GM13976 (cell line): ENCODE measurements at regions not wholly inside any gene's neighbourhood (a gene's known extent, or its start where the extent isn't known, plus 50 kb on each side); places are given as distances from the start of the nearest gene placed in this dataset.
"Not testable (repeated sequence)": the region's sequence is repeated elsewhere in the genome, so short reads cannot be mapped to it uniquely, and the experiment has no call there.

Experiments
- DNase-seq: peaks from one replicate; pipeline ENCODE4 v3.0.0; 2012; ENCODE audit warnings: low spot score
- in situ Hi-C: fragments of 300-500 bp; cut with MboI; formaldehyde crosslinking; loops from one replicate; pipeline ENCODE4 v1.12.0; 2022; ENCODE audit warnings: low sequenced_read_pairs, mixed read lengths, inconsistent platforms; ENCODE audit not compliant: unreplicated experiment

GRCh38 chr2:87572906-87573305 lies 175.0 kb upstream of the PLGLB2 start:
- in situ Hi-C loops, DNase-seq: not testable (repeated sequence)

DNA sequence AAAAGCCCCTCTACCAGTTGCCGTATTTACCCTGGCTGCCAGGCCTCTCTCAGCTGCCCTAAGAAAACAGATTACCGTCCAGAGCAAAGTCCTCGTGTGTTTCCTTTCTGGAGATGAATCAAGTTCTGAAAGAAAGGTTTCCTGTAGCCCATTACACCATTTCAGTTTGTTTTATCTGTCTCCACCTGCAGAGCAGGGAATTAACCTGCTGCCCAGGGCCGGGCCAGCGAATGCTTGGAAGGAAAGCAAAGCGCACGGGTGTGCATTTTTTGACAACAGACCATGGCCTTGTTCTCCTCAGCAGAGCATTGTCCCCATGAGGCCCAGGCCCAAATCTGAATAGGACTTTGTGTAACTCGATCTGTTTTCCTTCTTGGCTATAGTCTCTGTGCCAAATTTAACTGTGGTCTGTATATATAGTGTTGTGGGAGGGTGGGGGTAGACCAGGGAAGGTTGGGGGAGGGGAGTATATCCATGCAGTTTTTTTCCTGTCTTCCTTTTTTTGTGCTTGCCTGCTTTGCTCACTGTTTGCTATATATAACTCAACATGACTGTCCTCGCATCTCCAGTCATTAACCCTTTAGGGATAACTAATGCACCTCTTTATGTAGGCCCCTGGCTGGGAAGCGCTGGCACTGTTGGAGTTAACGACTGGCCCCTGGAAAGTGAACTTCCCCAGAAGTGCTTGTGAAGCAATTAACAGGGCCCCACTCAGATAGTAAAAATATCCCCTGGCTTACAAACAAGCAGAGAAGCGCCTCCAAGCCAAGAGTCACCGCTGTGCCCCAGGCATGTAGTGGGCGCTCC lies 174.3 kb upstream of the PLGLB2 start:
- DNase-seq, in situ Hi-C loops: not testable (repeated sequence)

- DNase-seq, in situ Hi-C loops: not testable (repeated sequence)
Measured at GRCh38 chr2:87574193-87575119, 173.4 kb upstream of the PLGLB2 start.

GRCh38 chr2:87575138-87575537 lies 172.7 kb upstream of the PLGLB2 start:
- DNase-seq, in situ Hi-C loops: not testable (repeated sequence)

DNA sequence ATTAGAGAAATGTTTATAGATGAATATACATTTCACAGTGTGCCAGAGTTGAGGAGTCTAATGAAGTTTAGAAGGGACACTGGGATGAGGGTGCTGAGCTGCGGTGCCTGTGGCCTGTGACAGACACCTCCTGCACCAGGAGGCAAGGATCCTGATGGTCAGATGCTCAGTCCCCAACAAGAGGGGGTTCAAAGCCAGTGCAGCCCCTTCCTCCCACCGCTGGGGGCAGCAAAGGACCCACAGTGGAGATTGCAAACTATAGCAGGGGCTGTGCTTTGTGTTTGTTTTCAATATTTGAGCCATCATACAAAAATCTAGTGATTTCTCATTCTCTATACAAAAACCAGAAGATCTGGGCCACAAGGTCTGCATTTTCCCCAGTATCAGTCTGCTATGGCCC lies 170.5 kb upstream of the PLGLB2 start:
- in situ Hi-C loops, DNase-seq: not testable (repeated sequence)

DNA sequence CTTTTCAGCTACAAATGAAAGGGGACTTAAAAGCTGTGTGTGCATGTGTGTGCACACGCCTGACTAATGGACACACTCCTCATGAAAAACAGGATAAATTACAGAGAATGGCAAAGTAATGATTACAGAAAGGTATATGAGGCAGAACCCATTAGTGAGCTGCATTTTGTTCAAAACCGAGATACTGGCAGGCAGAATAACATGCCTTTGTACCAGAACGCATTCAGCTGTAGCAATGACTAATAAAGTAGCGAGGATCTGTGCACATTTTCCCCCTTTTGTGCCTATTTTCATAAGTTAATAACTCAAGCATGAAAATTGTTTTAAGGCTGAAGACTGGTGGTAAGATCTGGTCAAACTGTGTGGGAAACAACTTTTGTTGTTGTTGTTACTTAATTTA lies 165.7 kb upstream of the PLGLB2 start:
- in situ Hi-C loops, DNase-seq: not testable (repeated sequence)

- DNase-seq, in situ Hi-C loops: not testable (repeated sequence)
Measured at GRCh38 chr2:87582579-87582978, 165.3 kb upstream of the PLGLB2 start.

DNA sequence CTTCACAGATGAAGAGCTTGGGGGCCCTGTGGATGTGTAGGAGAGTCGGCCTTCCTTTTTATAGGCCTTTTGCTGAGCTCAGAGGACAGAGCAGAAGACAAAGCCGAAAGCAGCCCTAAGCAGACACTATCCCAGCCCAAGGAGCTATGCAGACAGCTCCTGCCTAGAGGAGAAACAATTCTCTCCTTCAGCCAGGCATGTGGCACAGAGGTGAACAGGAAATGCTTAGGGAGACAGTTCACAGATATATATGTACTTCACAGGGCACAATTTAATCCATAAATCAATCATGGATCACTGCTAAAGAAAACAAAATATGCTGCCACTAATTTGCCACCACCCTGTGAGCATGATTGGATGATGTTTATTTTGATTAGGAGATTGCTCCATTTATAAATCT lies 164.5 kb upstream of the PLGLB2 start:
- in situ Hi-C loops, DNase-seq: not testable (repeated sequence)

DNA sequence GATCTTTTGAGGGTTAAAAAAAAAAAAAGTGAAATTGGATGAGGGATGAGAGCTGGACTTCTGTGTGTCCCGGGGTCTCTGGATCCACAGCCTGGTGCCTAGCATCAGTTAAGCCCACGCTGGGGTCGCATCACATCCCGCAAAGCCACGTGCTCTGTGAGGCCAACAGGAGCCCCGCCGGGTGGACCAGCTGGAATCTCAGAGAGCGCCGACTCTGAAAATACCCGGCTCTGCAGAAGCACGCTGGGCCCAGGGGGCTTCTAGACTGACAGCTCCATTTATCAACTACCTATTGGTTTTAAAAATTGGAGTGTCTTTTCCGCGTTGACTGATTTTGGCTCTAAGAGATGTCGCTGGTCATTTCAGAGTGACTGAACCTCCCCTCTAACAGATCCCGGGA lies 164.1 kb upstream of the PLGLB2 start:
- DNase-seq, in situ Hi-C loops: not testable (repeated sequence)

- DNase-seq, in situ Hi-C loops: not testable (repeated sequence)
Measured at GRCh38 chr2:87584268-87584906, 163.5 kb upstream of the PLGLB2 start.

DNA sequence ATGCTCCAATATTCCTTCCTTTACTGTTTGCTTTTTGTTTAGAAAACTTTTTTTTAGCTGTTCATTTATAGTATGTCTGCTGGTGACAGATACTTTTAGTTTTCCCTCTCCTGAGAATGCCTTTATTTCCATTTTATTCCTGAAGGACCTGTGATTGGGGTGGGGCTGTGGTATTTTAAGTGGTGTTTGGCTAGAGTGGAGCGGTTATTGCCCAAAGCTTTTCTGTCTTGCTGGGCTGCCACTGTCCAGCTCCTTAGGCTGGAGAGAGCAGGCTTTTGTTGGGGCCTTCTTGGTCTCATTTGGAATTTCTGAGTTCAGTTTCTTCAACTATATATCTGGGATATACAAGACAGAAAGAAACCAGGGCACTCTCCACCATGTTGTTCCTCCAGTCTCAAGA lies 160.0 kb upstream of the PLGLB2 start:
- in situ Hi-C loops, DNase-seq: not testable (repeated sequence)

DNA sequence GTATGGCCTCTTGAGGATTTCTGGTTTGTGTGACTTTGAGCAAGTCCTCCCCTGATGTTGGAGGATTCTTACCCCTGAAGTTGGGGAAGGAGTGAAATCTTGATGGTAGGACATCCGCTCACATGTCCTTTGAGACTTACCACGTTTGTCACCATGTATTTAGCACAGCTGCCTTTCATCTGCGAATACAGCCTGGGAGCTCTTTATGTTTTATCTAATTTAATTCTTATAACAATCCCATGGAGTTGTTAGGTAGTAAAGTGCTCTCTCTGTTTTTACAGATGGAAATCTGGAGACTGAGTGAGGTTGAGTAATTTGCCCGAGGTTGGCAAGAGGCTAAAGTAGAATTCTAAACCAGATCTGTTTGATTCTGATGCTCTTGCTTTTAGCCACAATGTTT lies 154.9 kb upstream of the PLGLB2 start:
- in situ Hi-C loops, DNase-seq: not testable (repeated sequence)

- in situ Hi-C loops, DNase-seq: not testable (repeated sequence)
Measured at GRCh38 chr2:87593784-87594610, 153.9 kb upstream of the PLGLB2 start.

GRCh38 chr2:87594611-87594992 lies 153.3 kb upstream of the PLGLB2 start:
- DNase-seq, in situ Hi-C loops: not testable (repeated sequence)

GRCh38 chr2:87595017-87595416 lies 152.9 kb upstream of the PLGLB2 start:
- in situ Hi-C loops, DNase-seq: not testable (repeated sequence)

DNA sequence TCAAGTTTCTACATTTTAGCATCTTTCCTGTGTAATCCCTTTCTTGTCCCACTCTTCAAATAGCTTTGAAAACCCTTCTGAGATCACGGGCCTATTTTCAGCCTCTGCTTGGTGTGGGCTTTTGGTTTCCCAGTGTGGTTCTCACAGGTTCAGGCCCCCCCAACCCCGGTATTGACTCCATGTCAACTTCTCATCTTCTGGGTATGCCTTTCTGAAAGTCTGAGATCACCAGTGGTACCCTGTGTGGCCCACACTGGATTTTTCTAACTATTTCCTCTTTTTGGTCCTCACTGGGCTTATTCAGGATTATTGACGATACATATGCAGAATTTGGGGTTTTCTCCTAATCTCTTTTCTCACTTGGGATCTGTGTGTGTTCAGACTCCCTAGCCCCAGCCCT lies 146.9 kb upstream of the PLGLB2 start:
- DNase-seq, in situ Hi-C loops: not testable (repeated sequence)

DNA sequence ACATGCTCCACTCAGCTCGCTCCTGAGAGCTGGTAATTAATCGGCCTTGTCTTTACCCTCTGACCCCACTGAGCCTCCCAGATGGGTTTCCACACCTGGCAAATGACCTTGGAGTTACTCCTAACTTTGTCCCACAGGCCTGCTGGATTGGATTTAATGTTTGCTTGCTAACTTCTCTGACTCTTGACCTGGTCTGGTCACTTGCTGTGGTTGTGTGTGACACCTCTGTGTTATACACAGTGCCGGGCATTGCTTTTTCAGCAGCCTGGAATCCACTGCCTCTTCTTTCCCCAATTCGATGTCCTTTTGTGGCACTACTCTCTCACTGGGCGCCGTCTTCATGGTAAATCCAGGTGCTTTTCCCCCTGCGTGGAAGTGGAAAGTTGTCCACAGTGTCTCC lies 145.8 kb upstream of the PLGLB2 start:
- DNase-seq, in situ Hi-C loops: not testable (repeated sequence)

GRCh38 chr2:87602728-87603127 lies 145.2 kb upstream of the PLGLB2 start:
- DNase-seq, in situ Hi-C loops: not testable (repeated sequence)
